B cell (primary cell): ENCODE measurements at regions not wholly inside any gene's neighbourhood (a gene's known extent, or its start where the extent isn't known, plus 50 kb on each side); places are given as distances from the start of the nearest gene placed in this dataset.

Experiments
- ATAC-seq: fragments of 200-7000 bp; cut with Tn5 transposase; one replicate; pipeline ENCODE4 v1.10.0; 2021; ENCODE audit warnings: low read depth, mild to moderate bottlenecking, moderate number of reproducible peaks, moderate library complexity
- CTCF ChIA-PET: fragments of 350-600 bp; sonication (Branson Sonifier 250); formaldehyde crosslinking; loops from one replicate; lab custom pipeline; 2021; ENCODE audit warnings: antibody characterized with exemption, inconsistent platforms; lab: Charles Lee
- POLR2A ChIA-PET: fragments of 350-600 bp; sonication (Branson Sonifier 250); formaldehyde crosslinking; loops from one replicate; lab custom pipeline; 2021; ENCODE audit warnings: antibody characterized with exemption; lab: Charles Lee
- DNase-seq: peaks from one replicate; pipeline ENCODE4 v3.0.0; 2013
- H2AFZ ChIP-seq: 2 replicates; pipeline ENCODE4 v1.6.1; 2012; ENCODE audit warnings: mild to moderate bottlenecking, low read depth, low read length; ENCODE audit not compliant: insufficient read depth, poor library complexity, severe bottlenecking
- H3K27ac ChIP-seq, 2 donors: 1 replicate in 1 of 2; 2 replicates in 1 of 2; pipeline ENCODE4 v1.5.1; 2012 to 2013; ENCODE audit warnings: low read length in 2 of 2, mild to moderate bottlenecking in 2 of 2, moderate library complexity in 1 of 2
- H3K27me3 ChIP-seq, 4 experiments: fragments of 200-600 bp in 1 of 4; sonication (generic) in 1 of 4; replicated peaks in 1 of 4; 1 replicate in 2 of 4; 2 replicates in 2 of 4; pipeline versions ENCODE4 v1.6.1 to v1.7.0; 2013 to 2016; ENCODE audit warnings: low read length in 3 of 4, mild to moderate bottlenecking in 2 of 4, mixed read lengths in 1 of 4, moderate library complexity in 1 of 4; ENCODE audit not compliant: insufficient read depth in 4 of 4, control insufficient read depth in 3 of 4; ENCODE audit errors: control extremely low read depth in 1 of 4
- H3K36me3 ChIP-seq, 2 experiments: replicated peaks in 1 of 2; 1 replicate in 1 of 2; 2 replicates in 1 of 2; pipeline versions ENCODE4 v1.6.1 to v1.7.1; 2013; ENCODE audit warnings: low read length in 1 of 2; ENCODE audit not compliant: insufficient read depth in 2 of 2, control insufficient read depth in 1 of 2; ENCODE audit errors: control extremely low read depth in 1 of 2, extremely low read depth in 1 of 2
- H3K4me1 ChIP-seq, 2 donors: fragments of 200-600 bp in 1 of 2; sonication (generic) in 1 of 2; 1 replicate in 1 of 2; 2 replicates in 1 of 2; pipeline versions ENCODE4 v1.5.1 to v1.6.1; 2013 to 2017; ENCODE audit warnings: low read length in 2 of 2; ENCODE audit not compliant: control insufficient read depth in 2 of 2, insufficient read depth in 2 of 2
- H3K4me2 ChIP-seq: replicated peaks from 2 replicates; pipeline ENCODE3; 2012; ENCODE audit warnings: mild to moderate bottlenecking, low read depth, low read length; ENCODE audit not compliant: poor library complexity, severe bottlenecking
- H3K4me3 ChIP-seq, 5 experiments: fragments of 200-600 bp in 1 of 5; sonication (generic) in 1 of 5; 1 replicate in 3 of 5; 2 replicates in 2 of 5; pipeline versions ENCODE4 v1.5.1 to v1.7.0; 2011 to 2016; ENCODE audit warnings: low read length in 4 of 5, mild to moderate bottlenecking in 4 of 5, low read depth in 2 of 5, control low read depth in 1 of 5, moderate library complexity in 1 of 5; ENCODE audit not compliant: insufficient read depth in 1 of 5; ENCODE audit errors: control extremely low read depth in 1 of 5, extremely low read depth in 1 of 5
- H3K79me2 ChIP-seq: fragments of 200-600 bp; sonication (generic); one replicate; pipeline ENCODE4 v1.6.0; 2016; ENCODE audit warnings: low read length; ENCODE audit not compliant: control insufficient read depth, insufficient read depth
- H3K9ac ChIP-seq: fragments of 200-600 bp; sonication (generic); 2 replicates; pipeline ENCODE4 v1.6.1; 2017; ENCODE audit warnings: mild to moderate bottlenecking, low read length, moderate library complexity
- H3K9me3 ChIP-seq, 3 donors: one replicate each; pipeline versions ENCODE4 v1.6.1 to v1.7.1; 2013; ENCODE audit warnings: low read length in 2 of 3; ENCODE audit not compliant: control insufficient read depth in 2 of 3, insufficient read depth in 1 of 3; ENCODE audit errors: control extremely low read depth in 1 of 3
- H4K20me1 ChIP-seq: 2 replicates; pipeline ENCODE4 v1.6.0; 2012; ENCODE audit warnings: mild to moderate bottlenecking, low read length; ENCODE audit not compliant: insufficient read depth, control insufficient read depth, poor library complexity, severe bottlenecking
- H3K27ac Mint-ChIP-seq: one replicate; pipeline ENCODE4 v1.8.0; 2021; ENCODE audit warnings: mixed read lengths
- H3K27me3 Mint-ChIP-seq: one replicate; pipeline ENCODE4 v1.8.0; 2021; ENCODE audit warnings: mixed read lengths
- H3K4me1 Mint-ChIP-seq: one replicate; pipeline ENCODE4 v1.8.0; 2021; ENCODE audit warnings: mixed read lengths
- H3K4me3 Mint-ChIP-seq: one replicate; pipeline ENCODE4 v1.8.0; 2021; ENCODE audit warnings: mixed read lengths
- H3K9me3 Mint-ChIP-seq: one replicate; pipeline ENCODE4 v1.8.0; 2022; ENCODE audit warnings: mixed read lengths; ENCODE audit not compliant: insufficient read depth
- EZH2 ChIP-seq: IDR thresholded peaks from 2 replicates; pipeline ENCODE4 v1.6.1; 2012; ENCODE audit warnings: borderline replicate concordance, low read depth, mild to moderate bottlenecking, moderate library complexity, low read length; ENCODE audit not compliant: insufficient read depth, poor library complexity, severe bottlenecking
- WGBS: methylation state at CpG from one replicate; pipeline ENCODE4 v1.1.5; 2013; ENCODE audit warnings: missing lambda C conversion rate; ENCODE audit not compliant: insufficient coverage; 5-methylcytosine and 5-hydroxymethylcytosine counted together
- intact Hi-C: fragments of 100-400 bp; cut with micrococcal nuclease; formaldehyde crosslinking; loops from one replicate; pipeline ENCODE4 v1.10.0; 2022
- TF ChIP-seq, protein P1 (sequence below): fragments of 200-600 bp; IDR thresholded peaks from one replicate; pipeline ENCODE4 v1.8.0; 2022; ENCODE audit warnings: antibody characterized with exemption, mild to moderate bottlenecking

DNA sequence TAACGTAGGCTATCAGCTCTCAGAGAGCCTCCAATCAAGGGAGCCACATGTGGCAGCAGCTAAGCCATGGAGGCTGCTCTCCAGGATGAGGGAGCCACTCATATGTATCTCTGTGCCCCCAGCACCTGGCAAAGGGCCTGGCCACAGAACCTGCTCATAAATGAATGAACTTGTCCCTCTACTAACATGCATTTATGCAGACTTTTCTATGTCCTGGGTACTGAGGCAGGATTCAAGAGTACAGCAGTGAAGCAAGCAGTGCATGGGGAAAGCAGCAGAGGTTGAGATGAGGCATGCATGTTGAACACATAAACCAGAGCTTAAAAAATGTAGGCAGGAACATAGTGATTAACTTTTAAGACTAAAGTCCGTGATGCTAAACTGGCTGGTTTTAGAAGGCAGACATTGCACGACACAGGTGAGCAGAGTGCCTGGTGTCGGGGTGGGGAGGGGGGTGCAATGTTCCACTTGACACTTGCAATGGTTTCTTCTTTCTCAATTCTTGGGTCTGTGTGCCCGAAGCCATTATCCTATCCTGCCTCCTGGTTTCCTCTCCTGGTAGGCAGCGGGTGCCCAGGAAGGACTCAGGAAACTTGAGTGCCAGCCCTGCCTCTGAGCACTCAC lies 142.8 kb upstream of the ALDH1B1 start:
- peaks cover 0 to 2% (median 0%) of the 10 kb centered on the region in 4 experiments for H3K27me3 ChIP-seq
- no peak overlapping the region for H3K9ac ChIP-seq
- no peak overlapping the region for H2AFZ ChIP-seq
- H3K4me3 ChIP-seq: no peak overlapping the region
- no peaks in the 10 kb centered on the region for H3K36me3 ChIP-seq
- no peak overlapping the region for H3K4me2 ChIP-seq
- H3K27ac ChIP-seq: no peak overlapping the region
- H3K9me3 ChIP-seq: no peaks in the 10 kb centered on the region
- H3K4me1 Mint-ChIP-seq: no peaks in the 10 kb centered on the region
- intact Hi-C loops: no loop called here
- ATAC-seq: no peak
- CTCF ChIA-PET: no interaction called here
- no peak for DNase-seq
- no peaks in the 10 kb centered on the region for H3K4me1 ChIP-seq
- H3K9me3 Mint-ChIP-seq: no peaks in the 10 kb centered on the region
- no peak for TF ChIP-seq EZH2
- TF ChIP-seq, protein P1, sequence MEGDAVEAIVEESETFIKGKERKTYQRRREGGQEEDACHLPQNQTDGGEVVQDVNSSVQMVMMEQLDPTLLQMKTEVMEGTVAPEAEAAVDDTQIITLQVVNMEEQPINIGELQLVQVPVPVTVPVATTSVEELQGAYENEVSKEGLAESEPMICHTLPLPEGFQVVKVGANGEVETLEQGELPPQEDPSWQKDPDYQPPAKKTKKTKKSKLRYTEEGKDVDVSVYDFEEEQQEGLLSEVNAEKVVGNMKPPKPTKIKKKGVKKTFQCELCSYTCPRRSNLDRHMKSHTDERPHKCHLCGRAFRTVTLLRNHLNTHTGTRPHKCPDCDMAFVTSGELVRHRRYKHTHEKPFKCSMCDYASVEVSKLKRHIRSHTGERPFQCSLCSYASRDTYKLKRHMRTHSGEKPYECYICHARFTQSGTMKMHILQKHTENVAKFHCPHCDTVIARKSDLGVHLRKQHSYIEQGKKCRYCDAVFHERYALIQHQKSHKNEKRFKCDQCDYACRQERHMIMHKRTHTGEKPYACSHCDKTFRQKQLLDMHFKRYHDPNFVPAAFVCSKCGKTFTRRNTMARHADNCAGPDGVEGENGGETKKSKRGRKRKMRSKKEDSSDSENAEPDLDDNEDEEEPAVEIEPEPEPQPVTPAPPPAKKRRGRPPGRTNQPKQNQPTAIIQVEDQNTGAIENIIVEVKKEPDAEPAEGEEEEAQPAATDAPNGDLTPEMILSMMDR: no peak
- no peak overlapping the region for H3K4me3 Mint-ChIP-seq
- no peaks in the 10 kb centered on the region for H4K20me1 ChIP-seq
- H3K27ac Mint-ChIP-seq: no peak overlapping the region
- peaks cover 5% of the 10 kb centered on the region for H3K27me3 Mint-ChIP-seq
- H3K79me2 ChIP-seq: no peaks in the 10 kb centered on the region
- 87% methylated on average over 6 of the region's 6 CpGs for whole genome bisulfite sequencing
- POLR2A ChIA-PET: no interaction called here

DNA sequence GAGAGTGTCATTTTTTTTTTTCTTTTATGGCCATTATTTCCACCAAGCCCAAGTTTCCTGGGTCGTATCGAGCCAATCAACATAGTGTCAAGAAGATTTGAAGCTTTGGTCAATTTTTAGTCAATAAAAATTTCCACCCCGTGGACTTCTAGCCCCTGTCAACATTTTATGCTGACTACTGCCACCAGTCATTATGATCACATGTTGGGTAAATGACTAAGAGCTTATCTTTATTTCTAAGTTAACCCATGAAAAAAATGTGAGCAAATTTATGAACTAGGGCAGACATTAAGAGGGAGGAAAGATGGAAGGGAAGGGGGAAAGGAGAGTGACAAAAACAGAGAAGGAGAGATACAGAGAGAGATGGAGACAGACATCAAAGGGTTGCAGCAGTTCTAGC lies 143.5 kb upstream of the ALDH1B1 start:
- intact Hi-C loops: no loop called here
- DNase-seq (no peak), ATAC-seq (no peak)
- no CpG with 5 or more reads among the region's 3 CpGs for WGBS
- POLR2A ChIA-PET: no interaction called here
- Histone ChIP-seq H3K4me1 (no peaks in the 10 kb centered on the region), H3K27ac (no peak overlapping the region), H3K36me3 (no peaks in the 10 kb centered on the region), H3K4me2 (no peak overlapping the region), H3K4me3 (no peak overlapping the region), H3K9ac (no peak overlapping the region), H3K79me2 (no peaks in the 10 kb centered on the region), H2AFZ (no peak overlapping the region), H3K27me3 (peaks cover 0 to 2% (median 0%) of the 10 kb centered on the region in 4 experiments), H4K20me1 (no peaks in the 10 kb centered on the region), H3K9me3 (no peaks in the 10 kb centered on the region)
- no peak for TF ChIP-seq EZH2
- TF ChIP-seq, protein P1: no peak
- Mint-ChIP-seq H3K4me1 (no peaks in the 10 kb centered on the region), H3K27me3 (peaks cover 5% of the 10 kb centered on the region), H3K4me3 (no peak overlapping the region), H3K27ac (no peak overlapping the region), H3K9me3 (no peaks in the 10 kb centered on the region)
- CTCF ChIA-PET: no interaction called here
